Endodermal cell (in vitro differentiated cells): ENCODE measurements at regions not wholly inside any gene's neighbourhood (a gene's known extent, or its start where the extent isn't known, plus 50 kb on each side); places are given as distances from the start of the nearest gene placed in this dataset.

Experiments used
- DNase-seq: peaks from one replicate; pipeline ENCODE4 v3.0.0-alpha.2; 2017
- H3K27ac ChIP-seq: 2 replicates; pipeline ENCODE4 v1.5.1; 2013; ENCODE audit warnings: mild to moderate bottlenecking, low read depth, low read length, moderate library complexity
- H3K27me3 ChIP-seq: 2 replicates; pipeline ENCODE4 v1.6.1; 2013; ENCODE audit warnings: mild to moderate bottlenecking, low read length, moderate library complexity; ENCODE audit not compliant: insufficient read depth, control insufficient read depth, poor library complexity, severe bottlenecking
- H3K36me3 ChIP-seq: 2 replicates; pipeline ENCODE4 v1.7.0; 2013; ENCODE audit warnings: mild to moderate bottlenecking, low read length, moderate library complexity; ENCODE audit not compliant: control insufficient read depth, insufficient read depth
- H3K4me1 ChIP-seq: one replicate; pipeline ENCODE4 v1.7.0; 2013; ENCODE audit warnings: low read length; ENCODE audit not compliant: control insufficient read depth, insufficient read depth
- H3K4me3 ChIP-seq: 2 replicates; pipeline ENCODE4 v1.5.1; 2013; ENCODE audit warnings: mild to moderate bottlenecking, low read length, moderate library complexity
- H3K9ac ChIP-seq: 2 replicates; pipeline ENCODE4 v1.6.1; 2013; ENCODE audit warnings: mild to moderate bottlenecking, low read length, moderate library complexity; ENCODE audit not compliant: poor library complexity, severe bottlenecking; ENCODE audit errors: extremely low read depth
- H3K9me3 ChIP-seq: 2 replicates; pipeline ENCODE4 v1.6.1; 2013; ENCODE audit warnings: mild to moderate bottlenecking, low read length, moderate library complexity; ENCODE audit not compliant: control insufficient read depth
- H3K27ac Mint-ChIP-seq: 2 replicates; pipeline ENCODE4 v1.8.0; 2020; ENCODE audit warnings: mixed read lengths
- H3K27me3 Mint-ChIP-seq: 2 replicates; pipeline ENCODE4 v1.8.0; 2021; ENCODE audit warnings: mild to moderate bottlenecking, mixed read lengths; ENCODE audit not compliant: insufficient read depth
- H3K36me3 Mint-ChIP-seq: 2 replicates; pipeline ENCODE4 v1.8.0; 2020; ENCODE audit warnings: low read depth, mixed read lengths
- H3K4me1 Mint-ChIP-seq: 2 replicates; pipeline ENCODE4 v1.8.0; 2020; ENCODE audit warnings: mixed read lengths
- H3K4me3 Mint-ChIP-seq: 2 replicates; pipeline ENCODE4 v1.8.0; 2020; ENCODE audit warnings: mild to moderate bottlenecking, moderate library complexity, mixed read lengths
- H3K9me3 Mint-ChIP-seq: 2 replicates; pipeline ENCODE4 v1.8.0; 2020; ENCODE audit warnings: mild to moderate bottlenecking, mixed read lengths
- WGBS, 2 experiments: methylation state at CpG; one replicate each; pipeline versions ENCODE4 v1.1.5 to v1.1.7; 2013; ENCODE audit warnings: missing lambda C conversion rate in 2 of 2, mixed read lengths in 1 of 2; ENCODE audit not compliant: insufficient coverage in 1 of 2, insufficient read length in 1 of 2; 5-methylcytosine and 5-hydroxymethylcytosine counted together
- TF ChIP-seq, protein P1 (sequence below): fragments of 200-600 bp; sonication (generic); conservative IDR thresholded peaks from 2 replicates; pipeline ENCODE4 v1.5.0; 2021; ENCODE audit warnings: antibody characterized with exemption, mild to moderate bottlenecking

DNA sequence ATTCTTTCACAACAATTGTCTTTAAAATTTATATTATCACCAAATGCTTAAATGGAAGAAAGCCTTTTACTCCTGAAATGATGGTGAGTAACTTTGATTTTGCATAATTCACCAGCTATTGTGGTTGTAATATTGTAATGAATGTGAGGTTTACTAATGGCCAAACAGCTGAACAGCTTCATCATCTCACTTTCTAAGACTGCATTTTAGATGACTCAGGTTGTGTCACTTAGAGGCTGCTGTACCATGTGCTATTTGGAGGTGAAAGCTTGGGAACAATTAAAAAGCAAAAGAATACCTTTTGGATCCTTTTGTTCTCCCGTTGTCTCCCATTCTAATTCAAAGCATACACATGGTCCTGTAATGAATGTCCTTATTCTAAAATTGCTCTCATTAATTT, 604.0 kb upstream of the PFKP start:
- no peak overlapping the region for H3K27ac Mint-ChIP-seq
- no peaks in the 10 kb centered on the region for H3K27me3 Mint-ChIP-seq
- TF ChIP-seq, protein P1, sequence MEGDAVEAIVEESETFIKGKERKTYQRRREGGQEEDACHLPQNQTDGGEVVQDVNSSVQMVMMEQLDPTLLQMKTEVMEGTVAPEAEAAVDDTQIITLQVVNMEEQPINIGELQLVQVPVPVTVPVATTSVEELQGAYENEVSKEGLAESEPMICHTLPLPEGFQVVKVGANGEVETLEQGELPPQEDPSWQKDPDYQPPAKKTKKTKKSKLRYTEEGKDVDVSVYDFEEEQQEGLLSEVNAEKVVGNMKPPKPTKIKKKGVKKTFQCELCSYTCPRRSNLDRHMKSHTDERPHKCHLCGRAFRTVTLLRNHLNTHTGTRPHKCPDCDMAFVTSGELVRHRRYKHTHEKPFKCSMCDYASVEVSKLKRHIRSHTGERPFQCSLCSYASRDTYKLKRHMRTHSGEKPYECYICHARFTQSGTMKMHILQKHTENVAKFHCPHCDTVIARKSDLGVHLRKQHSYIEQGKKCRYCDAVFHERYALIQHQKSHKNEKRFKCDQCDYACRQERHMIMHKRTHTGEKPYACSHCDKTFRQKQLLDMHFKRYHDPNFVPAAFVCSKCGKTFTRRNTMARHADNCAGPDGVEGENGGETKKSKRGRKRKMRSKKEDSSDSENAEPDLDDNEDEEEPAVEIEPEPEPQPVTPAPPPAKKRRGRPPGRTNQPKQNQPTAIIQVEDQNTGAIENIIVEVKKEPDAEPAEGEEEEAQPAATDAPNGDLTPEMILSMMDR = no peak
- Histone ChIP-seq H3K36me3 (no peaks in the 10 kb centered on the region), H3K4me1 (no peaks in the 10 kb centered on the region), H3K9me3 (no peaks in the 10 kb centered on the region), H3K4me3 (no peak overlapping the region), H3K27ac (no peak overlapping the region), H3K9ac (no peak overlapping the region), H3K27me3 (no peaks in the 10 kb centered on the region)
- H3K4me3 Mint-ChIP-seq = no peak overlapping the region
- no peak for DNase-seq
- peaks cover 17% of the 10 kb centered on the region for H3K9me3 Mint-ChIP-seq
- H3K36me3 Mint-ChIP-seq = no peaks in the 10 kb centered on the region
- H3K4me1 Mint-ChIP-seq = no peaks in the 10 kb centered on the region
- WGBS, 2 experiments = 89 to 100% methylated on average over 1 of the region's 1 CpG

DNA sequence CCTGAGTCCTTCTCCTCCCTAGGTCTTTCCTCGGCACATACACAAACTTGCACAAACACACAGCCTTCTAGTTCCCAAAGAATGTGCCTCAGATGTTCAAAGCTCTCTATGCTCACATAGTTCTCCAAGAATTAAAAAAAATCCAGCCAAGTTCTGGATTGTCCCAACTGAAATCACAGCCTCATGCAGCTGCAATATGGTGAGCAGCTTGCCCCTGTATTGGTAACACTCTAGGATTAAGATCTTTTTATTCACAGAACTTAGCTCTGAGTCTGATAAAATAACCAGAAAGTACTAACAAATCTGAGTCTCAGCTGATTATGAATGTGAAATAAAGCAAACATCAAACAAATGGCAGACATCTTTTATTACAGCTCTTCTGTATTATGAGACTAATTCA, 604.8 kb upstream of the PFKP start:
- Histone ChIP-seq H3K9me3 (no peaks in the 10 kb centered on the region), H3K36me3 (no peaks in the 10 kb centered on the region), H3K4me3 (no peak overlapping the region), H3K4me1 (no peaks in the 10 kb centered on the region), H3K9ac (no peak overlapping the region), H3K27me3 (no peaks in the 10 kb centered on the region), H3K27ac (no peak overlapping the region)
- H3K4me3 Mint-ChIP-seq = no peak overlapping the region
- no peaks in the 10 kb centered on the region for H3K4me1 Mint-ChIP-seq
- no peaks in the 10 kb centered on the region for H3K27me3 Mint-ChIP-seq
- peaks cover 17% of the 10 kb centered on the region for H3K9me3 Mint-ChIP-seq
- no peak for DNase-seq
- H3K36me3 Mint-ChIP-seq = no peaks in the 10 kb centered on the region
- 98% methylated on average over 1 of the region's 1 CpG; no CpG with 5 or more reads in 1 of the 2 experiments for WGBS, 2 experiments
- TF ChIP-seq, protein P1 = no peak
- H3K27ac Mint-ChIP-seq = no peak overlapping the region

DNA sequence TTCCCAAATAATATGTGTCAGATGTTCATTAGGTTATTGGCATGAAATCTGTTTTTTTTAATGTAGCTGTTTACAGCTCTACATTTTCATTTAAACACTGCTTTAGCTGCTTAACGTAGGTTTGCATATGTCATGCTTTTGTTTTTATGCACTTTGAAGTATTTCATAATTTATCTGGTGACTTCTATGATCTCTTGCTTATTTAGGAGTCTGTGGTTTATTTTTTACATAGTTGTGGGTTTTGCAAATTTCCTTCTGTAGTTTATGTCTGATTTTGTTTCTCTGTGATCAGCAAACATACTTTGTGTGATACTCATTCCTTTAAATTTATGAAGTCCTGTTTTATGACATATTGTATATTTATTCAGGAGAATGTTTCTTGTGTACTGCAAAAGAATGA, 606.5 kb upstream of the PFKP start:
- DNase-seq = no peak
- Mint-ChIP-seq H3K4me3 (no peak overlapping the region), H3K36me3 (no peaks in the 10 kb centered on the region), H3K9me3 (peaks cover 12% of the 10 kb centered on the region), H3K27me3 (no peaks in the 10 kb centered on the region), H3K4me1 (no peaks in the 10 kb centered on the region), H3K27ac (no peak overlapping the region)
- H3K4me1 ChIP-seq = no peaks in the 10 kb centered on the region
- TF ChIP-seq, protein P1 = no peak
- no peak overlapping the region for H3K9ac ChIP-seq
- no peak overlapping the region for H3K27ac ChIP-seq
- H3K9me3 ChIP-seq = no peaks in the 10 kb centered on the region
- no peaks in the 10 kb centered on the region for H3K27me3 ChIP-seq
- 78% methylated on average over 1 of the region's 1 CpG; no CpG with 5 or more reads in 1 of the 2 experiments for WGBS, 2 experiments
- H3K4me3 ChIP-seq = no peak overlapping the region
- H3K36me3 ChIP-seq = no peaks in the 10 kb centered on the region
